ENCODE measurements at regions not wholly inside any gene's neighbourhood (a gene's known extent, or its start where the extent isn't known, plus 50 kb on each side); places are given as distances from the start of the nearest gene placed in this dataset.

- Mint-ChIP-seq H3K4me1 (ENCODE audit: insufficient read depth, unreplicated experiment) (peaks cover 28% of the 10 kb centered on the region), H3K9me3 (ENCODE audit: unreplicated experiment) (no peaks in the 10 kb centered on the region), H3K27ac (ENCODE audit: low read depth, unreplicated experiment) (no peak overlapping the region), H3K27me3 (ENCODE audit: insufficient read depth, unreplicated experiment) (no peaks in the 10 kb centered on the region), H3K36me3 (ENCODE audit: insufficient read depth, unreplicated experiment) (no peaks in the 10 kb centered on the region), H3K4me3 (ENCODE audit: unreplicated experiment) (no peak overlapping the region)
- no peak for DNase-seq (ENCODE audit: unreplicated experiment)
- no TSS peak for BruUV-seq (replicated peaks)
- POLR2A ChIA-PET = interaction anchor here (2.0 kb wide), 1 partner anchor 13 kb away, joined by 4 read pairs; no protein-coding TSS in a partner anchor
- CTCF ChIA-PET = interaction anchor here (0.6 kb wide), 1 partner anchor 74 kb away, joined by 3 read pairs; no protein-coding TSS in a partner anchor
- intact Hi-C loops (cut with micrococcal nuclease) = no loop called here
- TF ChIP-seq CTCF (IDR thresholded peaks at IDR 0.05; ENCODE audit: unreplicated experiment) = no peak
Observed at GRCh38 chr5:167657016-167657415, 634.4 kb upstream of the WWC1 start.

DNA sequence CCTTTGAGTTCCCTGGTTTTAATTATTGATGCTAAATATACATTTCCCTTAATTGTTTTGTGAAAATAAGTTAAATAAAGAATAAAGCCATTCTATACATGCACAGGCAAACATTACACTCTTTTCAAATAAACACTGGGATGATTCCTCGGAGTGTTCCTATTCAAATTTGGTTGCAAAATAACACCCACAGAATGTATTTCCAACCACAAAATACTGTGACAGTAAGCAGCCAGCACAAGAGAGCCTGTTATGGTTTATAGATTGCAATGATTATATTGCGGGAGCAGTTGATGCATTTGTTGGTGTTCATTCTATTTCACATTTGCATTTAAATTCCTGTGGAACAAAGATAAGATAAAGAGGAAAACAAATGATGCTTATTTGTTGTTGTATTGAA lies 632.6 kb upstream of the WWC1 start:
- Mint-ChIP-seq H3K4me3 (ENCODE audit: unreplicated experiment) (no peak overlapping the region), H3K9me3 (ENCODE audit: unreplicated experiment) (no peaks in the 10 kb centered on the region), H3K4me1 (ENCODE audit: insufficient read depth, unreplicated experiment) (peaks cover 23% of the 10 kb centered on the region), H3K27me3 (ENCODE audit: insufficient read depth, unreplicated experiment) (no peaks in the 10 kb centered on the region), H3K27ac (ENCODE audit: low read depth, unreplicated experiment) (no peak overlapping the region), H3K36me3 (ENCODE audit: insufficient read depth, unreplicated experiment) (no peaks in the 10 kb centered on the region)
- BruUV-seq (replicated peaks) = no TSS peak
- ChIA-PET CTCF (interaction anchor here (0.6 kb wide), 1 partner anchor 1985 kb away, joined by 3 read pairs; no protein-coding TSS in a partner anchor), POLR2A (interaction anchor here (0.6 kb wide), 1 partner anchor 36 kb away, joined by 3 read pairs; no protein-coding TSS in a partner anchor)
- intact Hi-C loops (cut with micrococcal nuclease) = no loop called here
- peak; percentile 23 for DNase-seq (ENCODE audit: unreplicated experiment)
- no peak for TF ChIP-seq CTCF (IDR thresholded peaks at IDR 0.05; ENCODE audit: unreplicated experiment)

DNA sequence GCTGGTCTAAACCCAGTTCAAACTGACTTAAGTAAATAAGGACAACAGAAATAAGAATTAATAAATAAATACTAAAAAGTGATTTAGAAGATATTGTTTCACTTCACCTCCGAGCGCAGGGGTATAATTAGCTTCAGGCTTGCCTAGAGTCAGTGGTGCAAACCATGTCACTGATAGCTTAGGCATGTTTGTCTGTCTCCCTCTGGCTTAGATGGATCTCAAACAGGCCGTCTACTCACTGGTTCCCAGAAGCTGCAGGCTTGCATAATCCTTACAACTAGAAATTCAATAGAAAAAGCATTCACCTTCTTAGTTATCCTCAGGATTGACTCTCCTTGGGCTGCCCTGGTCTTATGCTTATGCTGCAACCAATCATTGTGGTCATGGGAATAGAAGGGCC lies 629.8 kb upstream of the WWC1 start:
- H3K4me1 Mint-ChIP-seq (ENCODE audit: insufficient read depth, unreplicated experiment) = peaks cover 23% of the 10 kb centered on the region
- no peak overlapping the region for H3K27ac Mint-ChIP-seq (ENCODE audit: low read depth, unreplicated experiment)
- H3K27me3 Mint-ChIP-seq (ENCODE audit: insufficient read depth, unreplicated experiment) = no peaks in the 10 kb centered on the region
- H3K4me3 Mint-ChIP-seq (ENCODE audit: unreplicated experiment) = no peak overlapping the region
- intact Hi-C loops (cut with micrococcal nuclease) = no loop called here
- H3K36me3 Mint-ChIP-seq (ENCODE audit: insufficient read depth, unreplicated experiment) = no peaks in the 10 kb centered on the region
- no peak for DNase-seq (ENCODE audit: unreplicated experiment)
- no peaks in the 10 kb centered on the region for H3K9me3 Mint-ChIP-seq (ENCODE audit: unreplicated experiment)
- no TSS peak for BruUV-seq (replicated peaks)
- ChIA-PET CTCF (interaction anchor here (0.6 to 1.6 kb wide), 5 partner anchors 22 to 599 kb away, joined by 3 to 6 read pairs (median 4); no protein-coding TSS in a partner anchor), POLR2A (interaction anchor here (0.6 to 1.7 kb wide), 4 partner anchors 9 to 108 kb away, joined by 3 to 7 read pairs (median 3); no protein-coding TSS in a partner anchor)
- no peak for TF ChIP-seq CTCF (IDR thresholded peaks at IDR 0.05; ENCODE audit: unreplicated experiment)

- no peaks in the 10 kb centered on the region for H3K9me3 Mint-ChIP-seq (ENCODE audit: unreplicated experiment)
- POLR2A ChIA-PET = interaction anchor here (0.5 to 1.6 kb wide), 3 partner anchors 12 to 225 kb away, joined by 3 to 5 read pairs (median 4); no protein-coding TSS in a partner anchor
- H3K4me1 Mint-ChIP-seq (ENCODE audit: insufficient read depth, unreplicated experiment) = peaks cover 14% of the 10 kb centered on the region
- H3K27me3 Mint-ChIP-seq (ENCODE audit: insufficient read depth, unreplicated experiment) = no peaks in the 10 kb centered on the region
- H3K36me3 Mint-ChIP-seq (ENCODE audit: insufficient read depth, unreplicated experiment) = no peaks in the 10 kb centered on the region
- intact Hi-C loops (cut with micrococcal nuclease) = no loop called here
- H3K4me3 Mint-ChIP-seq (ENCODE audit: unreplicated experiment) = no peak overlapping the region
- no peak overlapping the region for H3K27ac Mint-ChIP-seq (ENCODE audit: low read depth, unreplicated experiment)
- CTCF ChIA-PET = interaction anchor here (0.7 to 1.1 kb wide), 2 partner anchors 33 to 560 kb away, joined by 4 read pairs; no protein-coding TSS in a partner anchor
- BruUV-seq (replicated peaks) = no TSS peak
- no peak for TF ChIP-seq CTCF (IDR thresholded peaks at IDR 0.05; ENCODE audit: unreplicated experiment)
- DNase-seq (ENCODE audit: unreplicated experiment) = no peak
Observed at GRCh38 chr5:167664222-167664804, 627.1 kb upstream of the WWC1 start.

Measured in MCF 10A (cell line).